ENCODE measurements at regions not wholly inside any gene's neighbourhood (a gene's known extent, or its start where the extent isn't known, plus 50 kb on each side); places are given as distances from the start of the nearest gene placed in this dataset.

DNA sequence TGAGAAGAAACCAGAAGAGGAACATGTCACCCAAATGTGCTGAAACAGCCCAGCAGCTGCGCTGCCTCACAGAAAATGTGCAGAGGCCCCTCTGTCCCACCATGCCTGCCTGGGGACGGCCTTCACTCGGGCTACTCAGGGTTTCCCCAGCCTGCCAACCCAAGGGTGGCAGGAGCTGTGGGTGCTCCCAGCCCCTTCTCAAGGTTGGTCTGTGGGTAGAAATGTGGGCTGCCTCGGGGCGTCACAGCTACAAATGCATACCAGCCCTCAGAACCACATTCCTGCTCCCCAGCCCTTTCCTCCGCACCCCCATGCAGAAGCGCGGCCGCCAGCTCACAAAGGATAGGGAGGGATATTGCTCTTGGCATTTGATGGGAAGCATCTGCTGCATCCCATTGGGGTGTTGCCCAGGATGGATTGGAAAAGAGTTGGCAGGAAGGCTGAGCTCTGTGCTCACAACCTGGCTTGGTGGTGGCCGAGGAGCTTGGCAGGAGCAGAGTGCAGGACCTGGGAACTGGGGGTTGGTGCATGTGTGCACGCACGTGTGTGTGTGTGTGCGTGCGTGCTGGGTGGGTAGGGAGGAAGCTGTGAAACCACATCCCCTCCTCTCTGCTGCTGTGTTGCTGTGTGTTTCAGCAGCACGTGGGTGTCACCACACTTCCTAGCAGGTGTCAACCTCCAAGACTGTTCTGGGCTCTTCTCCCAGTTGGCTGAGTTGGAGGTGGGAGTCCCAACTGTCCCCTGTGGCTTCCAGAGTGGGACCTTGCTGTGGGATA is 304.4 kb downstream of the SEC14L1 start:
- Histone ChIP-seq H3K27ac (no peak overlapping the region), H3K4me3 (no peak overlapping the region)

GRCh38 chr17:77445760-77446532 is 305.2 kb downstream of the SEC14L1 start:
- H3K27me3 ChIP-seq, result no peaks in the 10 kb centered on the region
- no peaks in the 10 kb centered on the region for H3K9me3 ChIP-seq (replicated peaks)
- no peaks in the 10 kb centered on the region for H3K36me3 ChIP-seq
- no peak overlapping the region for H3K4me3 ChIP-seq
- H3K27ac ChIP-seq, result no peak overlapping the region
- no peak for DNase-seq
- peaks cover 38% of the 10 kb centered on the region for H3K4me1 ChIP-seq

More for the DNA sequence above, 304.4 kb downstream of the SEC14L1 start:
- no peaks in the 10 kb centered on the region for H3K9me3 ChIP-seq (replicated peaks)
- DNase-seq, result no peak
- no peaks in the 10 kb centered on the region for H3K36me3 ChIP-seq
- no peaks in the 10 kb centered on the region for H3K27me3 ChIP-seq
- H3K4me1 ChIP-seq, result peaks cover 37% of the 10 kb centered on the region

GRCh38 chr17:77446940-77447634 is 306.3 kb downstream of the SEC14L1 start:
- Histone ChIP-seq H3K4me1 (peaks cover 26% of the 10 kb centered on the region), H3K4me3 (no peak overlapping the region), H3K27ac (no peak overlapping the region), H3K36me3 (no peaks in the 10 kb centered on the region), H3K9me3 (replicated peaks) (no peaks in the 10 kb centered on the region), H3K27me3 (no peaks in the 10 kb centered on the region)
- DNase-seq, result no peak

GRCh38 chr17:77449373-77449907 is 308.7 kb downstream of the SEC14L1 start:
- H3K27me3 ChIP-seq, result no peaks in the 10 kb centered on the region
- H3K4me3 ChIP-seq, result no peak overlapping the region
- peaks cover 31% of the 10 kb centered on the region for H3K4me1 ChIP-seq
- H3K36me3 ChIP-seq, result no peaks in the 10 kb centered on the region
- no peak for DNase-seq
- H3K9me3 ChIP-seq (replicated peaks), result no peaks in the 10 kb centered on the region
- no peak overlapping the region for H3K27ac ChIP-seq

- Histone ChIP-seq H3K9me3 (replicated peaks) (no peaks in the 10 kb centered on the region), H3K27ac (peak overlapping the region; percentile 89; the same call in 1 of the 2 replicates), H3K4me3 (peak overlapping the region; percentile 60), H3K36me3 (no peaks in the 10 kb centered on the region), H3K4me1 (peaks cover 26% of the 10 kb centered on the region), H3K27me3 (no peaks in the 10 kb centered on the region)
- DNase-seq, result peak; percentile 66 to 69
These were observed 309.4 kb downstream of the SEC14L1 start for GRCh38 chr17:77449908-77450741.

- no peaks in the 10 kb centered on the region for H3K9me3 ChIP-seq (replicated peaks)
- no peak for DNase-seq
- H3K27ac ChIP-seq, result peak overlapping the region; percentile 89
- no peaks in the 10 kb centered on the region for H3K27me3 ChIP-seq
- peak overlapping the region; percentile 60 for H3K4me3 ChIP-seq
- H3K36me3 ChIP-seq, result no peaks in the 10 kb centered on the region
- H3K4me1 ChIP-seq, result peaks cover 26% of the 10 kb centered on the region
These were observed 310.0 kb downstream of the SEC14L1 start for GRCh38 chr17:77450742-77451244.

DNA sequence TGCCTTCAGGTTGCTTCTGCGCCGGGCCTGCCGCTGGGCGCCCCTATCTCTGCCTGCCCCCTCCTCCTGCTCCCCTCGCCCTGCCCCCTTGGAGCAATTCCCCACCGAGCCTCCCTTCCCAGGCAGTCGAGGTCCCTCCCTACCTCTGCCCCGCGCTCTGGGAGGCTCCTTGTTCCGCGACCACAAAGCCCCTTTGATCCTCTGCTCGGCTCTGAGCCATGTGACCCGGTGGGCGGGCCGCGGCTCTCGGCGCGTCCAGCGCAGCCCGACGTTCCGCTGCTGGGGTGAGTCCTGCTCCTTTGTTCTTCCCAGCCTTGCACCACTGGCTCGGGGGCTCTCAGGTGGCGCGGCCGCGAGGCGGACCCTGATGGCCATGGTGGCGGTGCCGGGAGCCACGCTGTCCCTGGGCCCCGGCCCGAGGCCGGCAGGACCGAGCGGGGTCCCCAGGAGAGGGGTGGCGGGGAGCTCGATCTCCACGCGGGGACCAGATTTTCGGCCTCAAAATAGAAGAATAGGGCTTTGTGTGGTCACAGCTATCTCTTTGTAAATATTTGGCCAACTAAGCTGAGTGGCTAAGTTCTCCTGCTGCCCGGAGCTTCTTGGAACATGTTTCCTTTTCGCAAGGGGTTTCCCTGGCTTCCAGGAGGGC is 310.6 kb downstream of the SEC14L1 start:
- peak; percentile 96 to 97 for DNase-seq
- H3K4me1 ChIP-seq, result peaks cover 26% of the 10 kb centered on the region
- H3K4me3 ChIP-seq, result peak overlapping the region; percentile 60
- no peaks in the 10 kb centered on the region for H3K27me3 ChIP-seq
- H3K27ac ChIP-seq, result peak overlapping the region; percentile 89
- H3K9me3 ChIP-seq (replicated peaks), result no peaks in the 10 kb centered on the region
- H3K36me3 ChIP-seq, result no peaks in the 10 kb centered on the region

DNA sequence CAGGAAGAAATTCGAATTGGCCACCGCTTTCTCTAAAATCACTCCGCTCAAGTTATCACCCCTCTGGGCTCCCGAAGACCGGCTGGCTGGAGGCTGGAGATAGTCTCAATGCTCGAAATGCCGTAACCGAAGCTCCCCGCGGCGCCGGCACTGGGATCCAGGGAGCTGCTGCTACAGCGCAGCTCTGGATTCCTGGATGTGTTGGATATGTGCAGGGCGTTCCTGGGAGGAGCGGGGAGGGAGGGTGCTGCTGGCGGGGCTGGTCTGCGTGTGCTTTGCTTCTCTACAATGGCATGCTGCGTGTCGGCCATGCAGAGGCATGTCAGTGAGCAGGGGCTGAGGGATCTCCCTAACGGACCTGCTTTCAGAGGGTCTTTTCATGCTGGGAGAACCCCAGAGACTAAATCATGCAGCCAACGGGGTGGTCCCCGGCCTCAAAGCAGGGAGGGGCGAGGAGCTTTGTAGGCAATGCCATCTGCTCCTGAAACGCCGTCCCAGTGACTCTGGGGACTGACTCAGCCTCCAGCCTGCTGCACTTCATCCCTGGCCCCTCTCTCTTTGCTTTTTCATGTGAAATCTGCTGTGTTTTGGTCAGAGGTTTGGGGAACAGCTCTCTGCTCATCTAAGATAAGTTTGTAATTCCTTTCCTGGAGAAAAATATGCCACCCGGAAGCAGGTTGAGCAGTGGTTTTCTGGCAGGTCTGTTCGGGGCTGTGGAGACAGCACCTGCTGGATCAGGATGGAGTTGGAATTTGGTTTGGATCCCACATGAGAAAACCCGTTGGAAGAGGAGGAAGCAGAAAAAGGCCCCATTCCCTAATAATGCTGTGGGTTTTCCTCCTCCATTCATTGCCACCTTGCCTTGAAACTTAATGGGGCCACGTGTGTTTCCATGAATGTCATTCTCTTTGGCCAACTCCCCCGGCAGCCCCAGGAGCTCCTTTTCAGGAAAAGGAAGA is 311.4 kb downstream of the SEC14L1 start:
- peak overlapping the region; percentile 60 for H3K4me3 ChIP-seq
- H3K36me3 ChIP-seq, result no peaks in the 10 kb centered on the region
- peak overlapping the region; percentile 89 for H3K27ac ChIP-seq
- no peaks in the 10 kb centered on the region for H3K27me3 ChIP-seq
- no peaks in the 10 kb centered on the region for H3K9me3 ChIP-seq (replicated peaks)
- peaks cover 26% of the 10 kb centered on the region for H3K4me1 ChIP-seq
- peak; percentile 86 to 89 for DNase-seq

GRCh38 chr17:77453613-77454241 is 313.0 kb downstream of the SEC14L1 start:
- H3K4me3 ChIP-seq, result no peak overlapping the region

GRCh38 chr17:77454242-77455095 is 313.7 kb downstream of the SEC14L1 start:
- no peaks in the 10 kb centered on the region for H3K9me3 ChIP-seq (replicated peaks)
- no peak overlapping the region for H3K27ac ChIP-seq
- H3K4me3 ChIP-seq, result no peak overlapping the region
- H3K27me3 ChIP-seq, result no peaks in the 10 kb centered on the region
- H3K36me3 ChIP-seq, result no peaks in the 10 kb centered on the region
- no peak for DNase-seq
- H3K4me1 ChIP-seq, result peaks cover 25% of the 10 kb centered on the region

More at GRCh38 chr17:77453613-77454241, 313.0 kb downstream of the SEC14L1 start:
- H3K36me3 ChIP-seq, result no peaks in the 10 kb centered on the region
- H3K9me3 ChIP-seq (replicated peaks), result no peaks in the 10 kb centered on the region
- no peaks in the 10 kb centered on the region for H3K27me3 ChIP-seq
- DNase-seq, result no peak
- H3K4me1 ChIP-seq, result peaks cover 26% of the 10 kb centered on the region
- H3K27ac ChIP-seq, result no peak overlapping the region

GRCh38 chr17:77455111-77455890 is 314.5 kb downstream of the SEC14L1 start:
- Histone ChIP-seq H3K9me3 (replicated peaks) (no peaks in the 10 kb centered on the region), H3K27me3 (no peaks in the 10 kb centered on the region), H3K4me3 (no peak overlapping the region), H3K27ac (no peak overlapping the region), H3K36me3 (no peaks in the 10 kb centered on the region), H3K4me1 (peaks cover 24% of the 10 kb centered on the region)
- no peak for DNase-seq
